GM10266 (cell line): ENCODE measurements at regions not wholly inside any gene's neighbourhood (a gene's known extent, or its start where the extent isn't known, plus 50 kb on each side); places are given as distances from the start of the nearest gene placed in this dataset.

Experiments used
- DNase-seq: peaks from one replicate; pipeline ENCODE4 v3.0.0; 2012; ENCODE audit errors: extremely low spot score
- CTCF ChIP-seq: IDR thresholded peaks from 2 replicates; pipeline ENCODE4 v1.5.1; 2012; ENCODE audit warnings: mild to moderate bottlenecking, low read depth; ENCODE audit not compliant: control insufficient read depth, insufficient read depth; ENCODE audit errors: missing control alignments

DNA sequence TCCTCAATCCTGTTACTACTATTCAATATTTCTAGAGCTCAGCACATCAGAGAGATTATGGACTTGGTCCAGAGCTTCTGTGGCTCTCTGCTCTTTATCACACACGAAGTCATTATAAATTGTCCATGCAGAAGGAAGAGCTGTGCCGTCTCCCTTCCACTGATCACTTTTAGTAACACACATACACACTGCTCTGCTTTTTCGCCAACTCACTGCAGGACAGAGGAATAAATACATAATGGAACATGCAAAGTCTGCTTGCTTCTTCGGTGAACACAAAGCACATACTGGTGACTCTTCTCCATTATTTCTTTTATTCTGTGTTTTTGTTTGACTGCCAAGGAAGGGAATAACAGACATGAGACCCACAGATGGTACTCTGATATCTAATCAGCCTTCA lies 1000.0 kb upstream of the TENM4 start:
- no peak for DNase-seq
- no peak for TF ChIP-seq CTCF

- DNase-seq: no peak
- no peak for TF ChIP-seq CTCF
Observed at GRCh38 chr11:80436547-80436946, 995.7 kb upstream of the TENM4 start.

GRCh38 chr11:80435345-80435744 lies 994.5 kb upstream of the TENM4 start:
- no peak for DNase-seq
- TF ChIP-seq CTCF: no peak

- no peak for DNase-seq
- TF ChIP-seq CTCF: no peak
Observed at GRCh38 chr11:80432057-80432456, 991.2 kb upstream of the TENM4 start.

- no peak for TF ChIP-seq CTCF
- DNase-seq: no peak
Observed at GRCh38 chr11:80424012-80424695, 983.3 kb upstream of the TENM4 start.

- TF ChIP-seq CTCF: no peak
- no peak for DNase-seq
Observed at GRCh38 chr11:80420374-80420773, 979.5 kb upstream of the TENM4 start.

DNA sequence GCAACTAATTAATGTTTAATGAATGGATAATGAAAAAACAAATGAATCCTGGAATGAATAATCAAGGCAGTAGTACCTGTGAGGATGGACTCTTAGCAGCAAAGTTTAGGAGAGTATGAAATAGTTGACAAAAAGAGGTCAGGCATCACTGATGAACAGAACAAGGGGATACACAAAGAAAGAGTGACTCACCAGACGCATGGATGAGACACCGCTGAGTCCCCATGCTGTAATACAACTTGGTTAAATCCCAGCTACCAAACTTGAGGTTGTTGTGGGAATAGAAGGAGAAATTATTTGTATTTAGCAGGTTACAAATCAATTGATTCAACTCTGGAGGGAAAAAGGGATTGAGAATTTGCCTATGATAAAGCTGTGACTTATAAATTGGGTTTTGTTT lies 976.9 kb upstream of the TENM4 start:
- no peak for DNase-seq
- TF ChIP-seq CTCF: no peak
